Suprapubic skin (tissue), 4 donors: ENCODE measurements at regions not wholly inside any gene's neighbourhood (a gene's known extent, or its start where the extent isn't known, plus 50 kb on each side); places are given as distances from the start of the nearest gene placed in this dataset.

Experiments
- DNase-seq, 2 donors: peaks; one replicate each; pipeline ENCODE4 v3.0.0-alpha.2; 2019; ENCODE audit warnings: low spot score in 2 of 2
- H3K27ac ChIP-seq: fragments of 200-600 bp; sonication (generic); one replicate; pipeline ENCODE4 v1.5.1; 2019
- H3K27me3 ChIP-seq: fragments of 200-600 bp; sonication (generic); one replicate; pipeline ENCODE4 v1.5.1; 2019
- H3K36me3 ChIP-seq: fragments of 200-600 bp; sonication (generic); one replicate; pipeline ENCODE4 v1.5.1; 2019
- H3K4me1 ChIP-seq: fragments of 200-600 bp; sonication (generic); one replicate; pipeline ENCODE4 v1.5.1; 2019
- H3K4me3 ChIP-seq: fragments of 200-600 bp; sonication (generic); one replicate; pipeline ENCODE4 v1.5.1; 2019; ENCODE audit warnings: mild to moderate bottlenecking
- H3K9me3 ChIP-seq: fragments of 200-600 bp; sonication (generic); one replicate; pipeline ENCODE4 v1.5.1; 2019
- CTCF ChIP-seq, 2 donors: fragments of 200-600 bp in 1 of 2; fragments of 450-650 bp in 1 of 2; sonication (generic) in 1 of 2; IDR thresholded peaks; one replicate each; pipeline ENCODE4 v1.5.1; 2016 to 2019; ENCODE audit warnings: antibody characterized with exemption in 2 of 2, mild to moderate bottlenecking in 1 of 2, moderate library complexity in 1 of 2
- EP300 ChIP-seq: sonication (generic); formaldehyde crosslinking; IDR thresholded peaks from one replicate; pipeline ENCODE4 v1.6.1; 2017; ENCODE audit warnings: antibody characterized with exemption
- POLR2A ChIP-seq, 2 donors: fragments of 450-650 bp; IDR thresholded peaks; one replicate each; pipeline ENCODE4 v1.6.1; 2017; ENCODE audit warnings: antibody characterized with exemption in 2 of 2, mild to moderate bottlenecking in 2 of 2, moderate library complexity in 2 of 2
- POLR2AphosphoS5 ChIP-seq, 3 donors: sonication (generic); formaldehyde crosslinking; IDR thresholded peaks; one replicate each; pipeline ENCODE4 v1.6.1; 2017; ENCODE audit warnings: antibody characterized with exemption in 3 of 3
- WGBS: methylation state at CpG from one replicate; pipeline ENCODE4 v1.1.5; 2018; 5-methylcytosine and 5-hydroxymethylcytosine counted together

- no peaks in the 10 kb centered on the region for H3K9me3 ChIP-seq
- H3K36me3 ChIP-seq, result no peaks in the 10 kb centered on the region
- no peaks in the 10 kb centered on the region for H3K4me1 ChIP-seq
- H3K4me3 ChIP-seq, result no peak overlapping the region
- no peaks in the 10 kb centered on the region for H3K27me3 ChIP-seq
- 79% methylated on average over 8 of the region's 8 CpGs for WGBS
- TF ChIP-seq POLR2AphosphoS5 (IDR thresholded peaks at IDR 0.05), result no peak
- TF ChIP-seq EP300, result no peak
- TF ChIP-seq CTCF (IDR thresholded peaks at IDR 0.05), result no peak
- no peak for TF ChIP-seq POLR2A (IDR thresholded peaks at IDR 0.05)
- DNase-seq, result no peak
- no peak overlapping the region for H3K27ac ChIP-seq
Observed at GRCh38 chr5:142375944-142376411, 51.2 kb upstream of the SPRY4 start.
